ENCODE measurements at regions not wholly inside any gene's neighbourhood (a gene's known extent, or its start where the extent isn't known, plus 50 kb on each side); places are given as distances from the start of the nearest gene placed in this dataset.
"Not testable (repeated sequence)": the region's sequence is repeated elsewhere in the genome, so short reads cannot be mapped to it uniquely, and the experiment has no call there.

GRCh38 chr14:105704091-105704490 is 177.7 kb downstream of the TMEM121 start:
- intact Hi-C loops (cut with micrococcal nuclease); H3K4me2 ChIP-seq (ENCODE audit: low read length); BruUV-seq (replicated peaks); H3K4me3 ChIP-seq (ENCODE audit: low read length); H3K4me1 ChIP-seq (ENCODE audit: insufficient read depth, low read length); DNase-seq; H3K27me3 ChIP-seq (ENCODE audit: low read length); H3K9me2 ChIP-seq (replicated peaks; ENCODE audit: low read length); H3K36me3 ChIP-seq (ENCODE audit: low read depth, low read length); H2AFZ ChIP-seq (ENCODE audit: low read length); H3K27ac ChIP-seq (ENCODE audit: low read length); H4K20me1 ChIP-seq (ENCODE audit: low read length); H3K9ac ChIP-seq (ENCODE audit: low read length); POLR2A ChIA-PET (ENCODE audit: unreplicated experiment); H3F3A ChIP-seq (ENCODE audit: low read length, unreplicated experiment); H3K9me3 ChIP-seq (ENCODE audit: low read length); ATAC-seq; CTCF ChIA-PET; H3K79me2 ChIP-seq (ENCODE audit: low read length): not testable (repeated sequence)

GRCh38 chr14:105704492-105704891 is 178.1 kb downstream of the TMEM121 start:
- H3K9ac ChIP-seq (ENCODE audit: low read length); H3K9me2 ChIP-seq (replicated peaks; ENCODE audit: low read length); ATAC-seq; intact Hi-C loops (cut with micrococcal nuclease); BruUV-seq (replicated peaks); H3K79me2 ChIP-seq (ENCODE audit: low read length); H3F3A ChIP-seq (ENCODE audit: low read length, unreplicated experiment); H2AFZ ChIP-seq (ENCODE audit: low read length); POLR2A ChIA-PET (ENCODE audit: unreplicated experiment); H3K36me3 ChIP-seq (ENCODE audit: low read depth, low read length); H3K4me1 ChIP-seq (ENCODE audit: insufficient read depth, low read length); H3K27me3 ChIP-seq (ENCODE audit: low read length); H4K20me1 ChIP-seq (ENCODE audit: low read length); H3K4me3 ChIP-seq (ENCODE audit: low read length); H3K4me2 ChIP-seq (ENCODE audit: low read length); DNase-seq; CTCF ChIA-PET; H3K27ac ChIP-seq (ENCODE audit: low read length); H3K9me3 ChIP-seq (ENCODE audit: low read length): not testable (repeated sequence)

DNA sequence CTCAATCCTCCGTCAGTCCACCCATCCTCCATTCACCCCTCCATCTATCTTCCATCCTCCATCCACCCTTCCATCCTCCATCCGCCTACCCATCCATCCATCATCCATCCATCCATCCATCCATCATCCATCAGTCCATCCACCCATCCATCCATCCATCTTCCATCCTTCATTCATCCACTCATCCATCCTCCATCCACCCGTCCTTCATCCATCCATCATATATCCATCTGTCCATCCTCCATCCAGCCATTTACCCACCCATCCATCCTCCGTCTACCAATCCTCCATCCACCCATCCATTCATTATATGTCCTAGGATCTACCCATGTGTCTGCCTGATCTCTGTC is 179.1 kb downstream of the TMEM121 start:
- H3K27me3 ChIP-seq (ENCODE audit: low read length); H3K36me3 ChIP-seq (ENCODE audit: low read depth, low read length); H3K9ac ChIP-seq (ENCODE audit: low read length); H3K9me2 ChIP-seq (replicated peaks; ENCODE audit: low read length); BruUV-seq (replicated peaks); CTCF ChIA-PET; H3K27ac ChIP-seq (ENCODE audit: low read length); H3K4me1 ChIP-seq (ENCODE audit: insufficient read depth, low read length); H3K4me3 ChIP-seq (ENCODE audit: low read length); intact Hi-C loops (cut with micrococcal nuclease); H4K20me1 ChIP-seq (ENCODE audit: low read length); POLR2A ChIA-PET (ENCODE audit: unreplicated experiment); H3K9me3 ChIP-seq (ENCODE audit: low read length); H2AFZ ChIP-seq (ENCODE audit: low read length); ATAC-seq; H3K79me2 ChIP-seq (ENCODE audit: low read length); DNase-seq; H3F3A ChIP-seq (ENCODE audit: low read length, unreplicated experiment); H3K4me2 ChIP-seq (ENCODE audit: low read length): not testable (repeated sequence)

DNA sequence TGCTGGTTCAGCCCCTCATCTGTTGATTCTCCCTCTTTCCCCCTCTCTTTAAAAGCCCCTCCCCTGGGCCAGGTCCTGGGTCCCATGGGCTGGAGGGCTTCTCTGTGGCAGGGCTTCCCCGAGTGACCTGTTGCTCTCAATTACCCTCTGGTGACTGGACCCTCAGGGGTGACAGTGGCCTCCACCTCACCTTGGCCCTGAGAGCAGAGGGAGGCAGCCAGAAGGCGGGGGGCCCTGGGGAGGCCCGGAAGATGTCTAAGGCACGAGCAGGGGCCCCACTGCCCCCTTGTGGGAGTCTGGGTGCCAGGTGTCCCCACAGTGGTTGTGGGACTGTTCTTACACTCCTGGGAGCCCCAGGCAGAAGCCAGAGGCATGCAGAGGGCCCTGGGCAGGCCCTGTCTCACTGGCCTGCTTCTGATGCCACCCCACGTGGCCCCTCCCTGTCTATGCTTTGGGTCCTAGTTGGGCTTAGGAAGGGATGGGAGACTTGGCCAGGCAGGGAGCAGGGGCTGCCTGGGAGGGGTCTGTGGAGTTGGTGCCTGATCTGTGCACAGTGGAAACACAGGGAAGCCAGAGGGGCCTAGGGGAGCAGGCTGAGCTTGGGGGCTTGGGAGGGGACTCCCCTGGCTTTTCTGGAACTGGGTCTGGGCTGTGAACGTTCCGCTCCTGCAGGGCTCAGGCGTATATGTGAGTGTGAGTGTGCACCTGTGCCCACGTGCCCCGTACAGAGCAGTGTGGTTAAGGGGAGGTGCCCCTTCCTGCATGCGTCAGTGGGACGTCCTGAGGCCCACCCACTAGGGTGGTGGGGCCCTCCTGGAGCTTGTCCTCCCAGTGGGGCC is 179.7 kb downstream of the TMEM121 start:
- H3K79me2 ChIP-seq (ENCODE audit: low read length); ATAC-seq; H2AFZ ChIP-seq (ENCODE audit: low read length); H3K36me3 ChIP-seq (ENCODE audit: low read depth, low read length); H3K9ac ChIP-seq (ENCODE audit: low read length); H3K9me2 ChIP-seq (replicated peaks; ENCODE audit: low read length); H4K20me1 ChIP-seq (ENCODE audit: low read length); H3K4me3 ChIP-seq (ENCODE audit: low read length); H3K27ac ChIP-seq (ENCODE audit: low read length); H3K9me3 ChIP-seq (ENCODE audit: low read length); BruUV-seq (replicated peaks); H3K27me3 ChIP-seq (ENCODE audit: low read length); DNase-seq; CTCF ChIA-PET; H3F3A ChIP-seq (ENCODE audit: low read length, unreplicated experiment); H3K4me2 ChIP-seq (ENCODE audit: low read length); POLR2A ChIA-PET (ENCODE audit: unreplicated experiment); H3K4me1 ChIP-seq (ENCODE audit: insufficient read depth, low read length); intact Hi-C loops (cut with micrococcal nuclease): not testable (repeated sequence)

DNA sequence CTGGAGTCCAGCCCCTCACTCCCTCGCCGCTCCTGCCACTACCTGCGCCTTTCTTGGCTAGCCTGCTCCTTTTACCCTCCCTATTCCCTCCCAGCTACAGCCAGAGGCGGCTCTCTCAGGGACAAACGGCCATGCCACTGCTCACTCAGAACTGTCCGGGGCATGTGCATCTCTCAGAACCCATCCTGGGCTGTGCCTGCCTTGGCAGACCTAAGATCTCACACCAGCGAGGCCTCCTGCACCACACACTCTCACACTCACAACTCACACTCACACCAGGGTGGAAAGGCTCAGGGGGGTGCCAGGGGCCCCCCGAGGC is 180.3 kb downstream of the TMEM121 start:
- H2AFZ ChIP-seq (ENCODE audit: low read length); H3K9ac ChIP-seq (ENCODE audit: low read length); H3K4me3 ChIP-seq (ENCODE audit: low read length); H3K79me2 ChIP-seq (ENCODE audit: low read length); DNase-seq; H3K9me2 ChIP-seq (replicated peaks; ENCODE audit: low read length); H3K36me3 ChIP-seq (ENCODE audit: low read depth, low read length); CTCF ChIA-PET; intact Hi-C loops (cut with micrococcal nuclease); H3K27me3 ChIP-seq (ENCODE audit: low read length); ATAC-seq; H4K20me1 ChIP-seq (ENCODE audit: low read length); H3K4me2 ChIP-seq (ENCODE audit: low read length); BruUV-seq (replicated peaks); H3K4me1 ChIP-seq (ENCODE audit: insufficient read depth, low read length); POLR2A ChIA-PET (ENCODE audit: unreplicated experiment); H3F3A ChIP-seq (ENCODE audit: low read length, unreplicated experiment); H3K27ac ChIP-seq (ENCODE audit: low read length); H3K9me3 ChIP-seq (ENCODE audit: low read length): not testable (repeated sequence)

GRCh38 chr14:105707099-105707498 is 180.7 kb downstream of the TMEM121 start:
- H4K20me1 ChIP-seq (ENCODE audit: low read length); H3K4me1 ChIP-seq (ENCODE audit: insufficient read depth, low read length); intact Hi-C loops (cut with micrococcal nuclease); DNase-seq; H3F3A ChIP-seq (ENCODE audit: low read length, unreplicated experiment); H3K27ac ChIP-seq (ENCODE audit: low read length); H3K79me2 ChIP-seq (ENCODE audit: low read length); H3K9ac ChIP-seq (ENCODE audit: low read length); H3K4me3 ChIP-seq (ENCODE audit: low read length); H3K27me3 ChIP-seq (ENCODE audit: low read length); H3K4me2 ChIP-seq (ENCODE audit: low read length); H3K9me3 ChIP-seq (ENCODE audit: low read length); BruUV-seq (replicated peaks); H2AFZ ChIP-seq (ENCODE audit: low read length); H3K9me2 ChIP-seq (replicated peaks; ENCODE audit: low read length); H3K36me3 ChIP-seq (ENCODE audit: low read depth, low read length); POLR2A ChIA-PET (ENCODE audit: unreplicated experiment); CTCF ChIA-PET; ATAC-seq: not testable (repeated sequence)

DNA sequence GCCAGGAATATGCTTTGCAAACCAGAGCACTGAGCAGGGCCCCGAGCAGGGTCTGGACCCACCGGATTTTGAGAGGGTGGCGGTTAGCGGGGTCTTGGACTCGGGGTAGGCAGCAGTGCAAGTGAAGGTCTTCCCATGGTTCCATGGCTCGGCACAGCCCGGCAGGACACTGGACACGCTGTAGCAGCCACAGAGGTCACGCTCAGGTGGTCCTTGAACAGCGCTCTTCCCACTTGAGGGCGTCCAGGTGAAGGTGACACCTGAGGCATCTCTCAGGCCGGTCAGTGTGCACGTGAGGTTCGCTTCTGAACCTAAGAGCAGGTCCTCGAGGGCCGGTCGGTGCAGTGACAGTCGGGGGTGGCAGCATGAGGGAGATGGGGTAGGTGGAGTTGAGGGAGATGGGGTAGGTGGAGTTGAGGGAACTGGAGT is 181.4 kb downstream of the TMEM121 start:
- CTCF ChIA-PET; H3K36me3 ChIP-seq (ENCODE audit: low read depth, low read length); H3K27ac ChIP-seq (ENCODE audit: low read length); H4K20me1 ChIP-seq (ENCODE audit: low read length); H3K4me3 ChIP-seq (ENCODE audit: low read length); intact Hi-C loops (cut with micrococcal nuclease); H3K79me2 ChIP-seq (ENCODE audit: low read length); H3K4me2 ChIP-seq (ENCODE audit: low read length); H3K9me3 ChIP-seq (ENCODE audit: low read length); H3K9ac ChIP-seq (ENCODE audit: low read length); H2AFZ ChIP-seq (ENCODE audit: low read length); H3K4me1 ChIP-seq (ENCODE audit: insufficient read depth, low read length); BruUV-seq (replicated peaks); DNase-seq; POLR2A ChIA-PET (ENCODE audit: unreplicated experiment); H3K27me3 ChIP-seq (ENCODE audit: low read length); H3K9me2 ChIP-seq (replicated peaks; ENCODE audit: low read length); ATAC-seq; H3F3A ChIP-seq (ENCODE audit: low read length, unreplicated experiment): not testable (repeated sequence)
